ENCODE measurements at regions not wholly inside any gene's neighbourhood (a gene's known extent, or its start where the extent isn't known, plus 50 kb on each side); places are given as distances from the start of the nearest gene placed in this dataset.

GRCh38 chr14:104513641-104514046, 65.9 kb upstream of the C14orf180 start:
- TF ChIP-seq, protein P1, sequence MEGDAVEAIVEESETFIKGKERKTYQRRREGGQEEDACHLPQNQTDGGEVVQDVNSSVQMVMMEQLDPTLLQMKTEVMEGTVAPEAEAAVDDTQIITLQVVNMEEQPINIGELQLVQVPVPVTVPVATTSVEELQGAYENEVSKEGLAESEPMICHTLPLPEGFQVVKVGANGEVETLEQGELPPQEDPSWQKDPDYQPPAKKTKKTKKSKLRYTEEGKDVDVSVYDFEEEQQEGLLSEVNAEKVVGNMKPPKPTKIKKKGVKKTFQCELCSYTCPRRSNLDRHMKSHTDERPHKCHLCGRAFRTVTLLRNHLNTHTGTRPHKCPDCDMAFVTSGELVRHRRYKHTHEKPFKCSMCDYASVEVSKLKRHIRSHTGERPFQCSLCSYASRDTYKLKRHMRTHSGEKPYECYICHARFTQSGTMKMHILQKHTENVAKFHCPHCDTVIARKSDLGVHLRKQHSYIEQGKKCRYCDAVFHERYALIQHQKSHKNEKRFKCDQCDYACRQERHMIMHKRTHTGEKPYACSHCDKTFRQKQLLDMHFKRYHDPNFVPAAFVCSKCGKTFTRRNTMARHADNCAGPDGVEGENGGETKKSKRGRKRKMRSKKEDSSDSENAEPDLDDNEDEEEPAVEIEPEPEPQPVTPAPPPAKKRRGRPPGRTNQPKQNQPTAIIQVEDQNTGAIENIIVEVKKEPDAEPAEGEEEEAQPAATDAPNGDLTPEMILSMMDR (optimal IDR thresholded peaks at IDR 0.05 in 1 of 3, IDR thresholded peaks at IDR 0.05 in 1 of 3, conservative IDR thresholded peaks at IDR 0.05 in 1 of 3; ENCODE audit: extremely low read depth in 1 of 3, insufficient read depth in 2 of 3, low read length in 3 of 3), result no peak
- no peak for TF ChIP-seq EZH2 (IDR thresholded peaks at IDR 0.05; ENCODE audit: low read length)
